DMS153 (cell line): ENCODE measurements at regions not wholly inside any gene's neighbourhood (a gene's known extent, or its start where the extent isn't known, plus 50 kb on each side); places are given as distances from the start of the nearest gene placed in this dataset.

ENCODE experiments used
- DNase-seq: peaks from one replicate; lab custom pipeline; 2025; lab: John Stamatoyannopoulos, UW

- no peak for DNase-seq
Measured at GRCh38 chr3:7793786-7794185, 707.8 kb upstream of the LMCD1 start.

- DNase-seq = no peak
Measured at GRCh38 chr3:7798276-7798675, 703.3 kb upstream of the LMCD1 start.

DNA sequence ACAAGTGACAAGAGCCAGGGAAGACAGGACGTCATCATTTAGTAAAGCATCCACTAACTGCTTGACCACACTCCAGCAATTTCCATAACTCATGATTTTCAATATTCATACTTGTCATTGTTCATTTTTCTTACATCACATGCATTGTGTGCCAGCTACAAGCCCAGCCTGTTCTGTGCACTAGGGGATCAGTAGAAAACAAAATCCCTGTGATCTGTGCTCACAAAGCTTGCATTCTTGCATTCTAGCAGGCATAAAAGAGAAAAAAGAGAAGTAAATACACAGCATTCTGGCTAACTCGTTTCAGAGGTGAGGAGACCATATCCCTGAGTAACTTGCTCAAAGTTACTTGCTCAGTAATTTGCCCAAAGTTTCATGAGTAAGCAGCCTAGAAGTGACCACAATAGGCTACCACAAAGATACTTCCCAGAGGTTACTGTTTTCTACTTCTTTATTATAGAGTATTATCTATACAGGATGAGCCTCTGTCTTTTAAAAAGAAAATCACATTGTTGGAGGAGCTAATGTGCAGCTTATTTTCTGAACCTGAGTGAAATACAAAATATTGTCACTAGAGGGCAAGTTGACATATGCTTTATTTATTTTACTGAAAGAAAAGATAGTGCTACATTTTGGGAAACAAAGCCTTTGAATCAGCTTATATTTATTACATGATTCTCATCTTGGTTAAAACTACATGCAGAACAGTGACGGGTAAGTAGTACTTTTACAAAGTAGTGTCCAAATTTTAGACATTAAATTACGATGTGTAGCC lies 701.4 kb upstream of the LMCD1 start:
- DNase-seq = no peak

DNA sequence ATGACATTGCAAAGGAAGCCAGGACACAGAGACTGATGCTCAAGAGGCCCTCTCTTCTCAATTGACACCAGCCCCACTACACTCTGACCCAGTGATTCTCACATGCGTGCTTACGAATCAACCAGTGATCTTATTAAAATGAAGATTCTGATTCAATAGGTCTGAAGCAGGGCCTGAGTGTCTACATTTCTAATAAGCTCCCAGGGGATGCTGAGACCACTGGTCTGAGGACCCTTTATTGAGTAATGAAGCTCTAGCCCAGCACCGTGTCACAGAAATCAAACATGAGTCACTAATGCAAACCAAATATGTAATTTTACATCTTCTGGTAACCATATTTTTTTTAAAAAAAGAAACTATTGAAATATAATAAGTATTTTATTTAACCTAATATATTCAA lies 689.1 kb upstream of the LMCD1 start:
- no peak for DNase-seq

DNA sequence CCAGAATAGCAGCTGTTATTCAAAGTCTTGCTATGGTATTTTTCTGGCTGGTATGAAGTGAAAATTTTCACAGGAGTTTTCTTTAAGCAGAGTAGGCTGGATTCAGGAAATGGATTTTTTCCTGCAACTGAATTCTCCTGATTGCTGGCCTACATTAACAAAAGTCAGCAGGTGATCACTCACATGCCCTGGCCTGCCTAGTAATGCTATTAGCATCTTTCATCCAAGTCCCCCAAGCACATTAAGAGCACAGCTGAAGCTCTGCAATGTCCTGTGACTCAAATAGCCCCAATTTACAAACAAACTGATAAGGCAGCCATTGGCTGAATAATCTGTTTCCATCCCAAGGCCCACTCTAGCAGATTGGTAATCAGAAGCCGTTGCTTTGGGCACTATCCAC lies 688.3 kb upstream of the LMCD1 start:
- peak; percentile 58 for DNase-seq

DNA sequence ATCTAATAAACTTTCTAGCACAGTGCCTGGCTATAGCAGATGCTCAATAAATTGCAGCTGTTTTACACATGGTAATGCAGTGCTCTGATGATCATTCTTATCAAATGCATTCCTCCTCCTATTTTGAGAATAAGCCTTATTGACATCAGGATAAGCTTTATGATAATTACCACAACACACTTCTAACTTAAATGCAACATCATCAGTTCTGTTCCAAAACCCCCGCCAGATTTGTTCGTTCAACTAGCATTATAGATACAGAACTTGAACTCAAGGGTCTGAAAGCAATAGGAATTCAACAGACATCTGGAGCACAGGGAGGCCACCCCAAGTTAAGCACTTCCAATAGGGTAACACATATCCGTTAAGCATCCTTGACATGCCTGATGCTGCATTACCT lies 684.4 kb upstream of the LMCD1 start:
- no peak for DNase-seq

GRCh38 chr3:7820969-7821368 lies 680.7 kb upstream of the LMCD1 start:
- DNase-seq = no peak

DNA sequence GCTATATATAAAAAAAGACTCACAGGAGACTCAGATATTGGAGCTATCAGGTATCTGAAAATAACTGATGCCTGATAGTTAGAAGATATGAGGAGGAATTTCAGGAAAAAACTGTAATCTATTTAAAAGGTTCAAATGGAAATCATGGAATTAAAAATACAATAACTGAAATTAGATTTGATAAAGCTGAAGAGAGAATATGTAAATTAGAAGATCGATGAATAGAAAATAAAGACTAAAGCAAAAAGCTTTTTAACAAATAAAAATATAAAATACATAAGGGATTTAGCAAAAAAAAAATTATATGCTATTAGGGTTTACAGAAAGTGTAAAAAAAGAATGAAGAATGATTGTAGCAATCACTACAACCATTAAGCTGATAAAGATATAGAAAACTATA lies 679.8 kb upstream of the LMCD1 start:
- no peak for DNase-seq

- no peak for DNase-seq
Measured at GRCh38 chr3:7841451-7841850, 660.2 kb upstream of the LMCD1 start.

DNA sequence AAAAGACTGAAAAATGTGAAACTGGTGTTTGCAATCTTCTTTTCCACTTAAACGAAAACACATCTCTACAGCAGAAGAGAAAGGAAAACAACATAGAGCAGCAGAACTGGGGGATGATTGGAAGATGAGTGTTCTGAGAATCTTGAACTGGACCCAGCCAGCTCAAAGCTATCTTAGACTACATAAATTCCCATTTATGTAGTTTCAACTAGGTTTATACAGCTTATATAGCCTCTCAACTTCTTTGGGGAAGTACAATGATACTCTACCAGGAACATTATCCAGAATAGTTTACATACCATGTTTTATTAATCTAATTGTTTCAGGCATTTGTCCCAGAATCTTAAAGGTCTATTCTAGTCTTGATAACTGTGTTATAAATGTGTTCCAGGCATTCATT lies 658.2 kb upstream of the LMCD1 start:
- DNase-seq = no peak

- no peak for DNase-seq
Measured at GRCh38 chr3:7847021-7847420, 654.6 kb upstream of the LMCD1 start.

DNA sequence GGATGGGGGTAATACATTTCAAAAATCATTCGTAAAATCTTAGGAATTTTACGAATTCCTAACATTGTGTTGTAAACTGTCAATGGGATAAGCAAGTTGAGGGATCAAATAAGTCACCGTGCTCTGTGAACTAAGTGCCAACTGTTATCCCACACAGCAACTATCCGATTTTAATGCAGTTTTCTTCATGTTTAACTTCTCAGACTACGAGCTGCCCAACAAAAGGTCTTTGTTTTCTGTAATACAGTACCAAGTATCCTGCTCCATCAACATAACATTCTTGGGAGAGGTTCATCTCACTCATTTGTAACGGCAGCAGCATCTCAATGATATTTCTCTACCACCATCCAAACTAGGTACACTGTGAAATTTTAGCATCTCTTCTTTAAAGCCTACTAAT lies 654.1 kb upstream of the LMCD1 start:
- no peak for DNase-seq

GRCh38 chr3:7854266-7854665 lies 647.4 kb upstream of the LMCD1 start:
- peak; percentile 0 for DNase-seq

DNA sequence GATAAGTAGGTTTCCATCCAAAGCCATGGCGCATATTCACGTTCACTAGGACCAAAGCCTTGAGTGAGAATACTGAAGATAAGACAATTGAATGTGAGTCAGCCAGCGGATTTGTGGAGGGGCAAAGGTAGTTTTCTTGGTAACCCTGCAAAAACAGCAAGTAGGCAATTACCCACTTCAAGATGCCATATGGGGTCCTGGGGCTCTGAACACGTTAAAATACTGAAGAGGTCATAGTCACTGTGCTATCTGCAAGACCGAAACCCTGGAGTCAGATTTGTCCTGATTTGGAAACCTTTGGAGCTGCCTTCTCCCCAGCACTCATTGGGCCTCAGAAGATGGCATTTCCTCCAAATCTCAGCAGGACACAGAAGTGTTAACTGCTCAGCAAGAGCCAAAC lies 646.9 kb upstream of the LMCD1 start:
- DNase-seq = no peak

GRCh38 chr3:7865611-7866010 lies 636.0 kb upstream of the LMCD1 start:
- no peak for DNase-seq

- no peak for DNase-seq
Measured at GRCh38 chr3:7867587-7867986, 634.0 kb upstream of the LMCD1 start.

GRCh38 chr3:7871003-7871560 lies 630.5 kb upstream of the LMCD1 start:
- no peak for DNase-seq

GRCh38 chr3:7874116-7874515 lies 627.5 kb upstream of the LMCD1 start:
- DNase-seq = no peak

- DNase-seq = no peak
Measured at GRCh38 chr3:7875925-7876324, 625.7 kb upstream of the LMCD1 start.

DNA sequence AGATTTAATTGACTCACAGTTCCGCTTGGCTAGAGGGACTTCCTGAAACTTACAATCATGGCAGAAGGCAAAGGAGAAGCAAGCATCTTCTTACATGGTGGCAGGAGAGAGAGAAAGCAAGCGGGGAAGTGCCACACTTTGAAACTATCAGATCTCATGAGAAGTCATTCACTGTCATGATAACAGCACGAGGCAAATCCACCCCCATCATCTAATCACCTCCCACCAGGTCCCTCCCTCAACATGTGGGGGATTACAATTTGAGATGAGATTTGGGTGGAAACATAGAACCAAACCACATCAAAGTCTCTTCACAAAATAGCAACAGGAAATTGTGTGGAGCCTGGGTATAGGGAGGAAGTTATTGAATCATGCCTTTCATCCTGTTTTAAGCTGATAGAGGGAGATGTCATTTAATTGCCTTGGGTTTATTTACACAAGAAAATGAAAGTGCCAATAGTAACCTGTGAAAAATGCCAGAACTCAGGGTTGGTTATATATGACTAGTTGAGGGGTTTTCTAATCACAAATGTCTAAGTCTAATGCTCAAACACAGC lies 624.8 kb upstream of the LMCD1 start:
- DNase-seq = no peak

DNA sequence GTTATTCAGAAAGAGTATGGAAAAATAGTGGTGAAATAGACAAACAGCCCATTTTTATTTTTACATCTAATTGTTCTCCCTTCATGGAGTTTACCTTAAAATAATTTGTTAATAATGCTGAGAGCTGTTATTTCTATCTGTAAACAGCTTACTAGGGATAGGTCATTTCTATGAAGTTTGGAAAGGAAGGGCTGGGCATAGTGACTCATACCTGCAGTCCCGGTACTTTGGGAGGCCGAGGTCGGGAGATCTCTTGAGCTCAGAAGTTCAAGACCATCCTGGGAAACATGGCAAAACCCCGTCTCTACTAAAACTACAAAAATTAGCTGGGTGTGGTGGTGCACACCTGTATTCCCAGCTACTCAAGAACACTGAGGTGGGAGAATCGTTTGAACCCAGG lies 624.3 kb upstream of the LMCD1 start:
- DNase-seq = no peak

DNA sequence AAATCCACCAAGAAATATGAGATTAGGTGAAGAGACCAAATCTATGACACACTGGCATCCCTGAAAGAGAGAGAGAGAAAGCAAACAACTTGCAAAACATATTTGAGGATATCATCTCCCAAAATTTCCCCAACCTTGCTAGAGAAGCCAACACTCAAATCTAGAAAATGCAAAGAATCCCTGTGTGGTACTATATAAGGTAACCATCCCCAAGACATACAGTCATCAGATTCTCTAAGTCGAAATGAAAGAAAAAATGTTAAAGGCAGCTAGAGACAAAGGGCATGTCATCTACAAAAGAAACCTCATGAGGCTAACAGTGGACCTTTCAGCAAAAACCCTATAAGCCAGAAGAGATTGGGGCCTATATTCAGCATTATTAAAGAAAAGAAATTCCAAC lies 622.1 kb upstream of the LMCD1 start:
- no peak for DNase-seq

DNA sequence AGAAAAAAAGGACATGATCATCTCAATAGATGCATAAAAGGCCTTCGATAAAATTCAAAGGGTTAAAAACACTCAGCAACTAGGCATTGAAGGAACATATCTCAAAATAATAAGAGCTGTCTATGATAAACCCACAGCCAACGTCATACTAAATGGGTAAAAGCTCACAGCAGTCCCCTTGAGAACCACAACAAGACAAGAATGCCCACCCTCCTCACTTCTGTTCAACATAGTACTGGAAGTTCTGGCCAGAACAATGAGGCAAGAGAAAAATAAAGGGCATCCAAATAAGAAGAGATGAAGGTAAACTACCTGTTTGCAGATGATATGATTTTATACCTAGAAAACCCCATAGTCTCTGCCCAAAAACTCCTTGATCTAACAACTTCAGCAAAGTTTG lies 619.7 kb upstream of the LMCD1 start:
- no peak for DNase-seq

DNA sequence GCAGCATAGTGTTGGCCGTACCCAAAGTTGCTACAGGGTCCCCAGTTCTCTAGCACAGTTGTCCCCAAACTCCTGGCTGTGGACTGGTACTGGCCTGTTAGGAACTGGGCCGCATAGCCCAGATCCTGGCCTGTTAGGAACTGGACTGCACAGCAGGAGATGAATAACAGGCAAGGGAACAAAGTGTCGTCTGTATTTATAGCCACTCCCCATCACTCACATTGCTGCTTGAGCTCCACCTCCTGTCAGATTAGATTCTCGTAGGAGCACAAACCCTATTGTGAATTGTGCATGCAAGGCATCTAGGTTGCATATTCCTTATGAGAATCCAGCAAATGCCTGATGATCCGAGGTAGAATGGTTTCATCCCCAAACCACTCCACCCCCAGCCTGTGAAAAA lies 604.0 kb upstream of the LMCD1 start:
- DNase-seq = no peak
